HepG2 (cell line): ENCODE measurements at regions not wholly inside any gene's neighbourhood (a gene's known extent, or its start where the extent isn't known, plus 50 kb on each side); places are given as distances from the start of the nearest gene placed in this dataset.

Source experiments
- FOXJ3 ChIP-seq: sonication (generic); formaldehyde crosslinking; IDR thresholded peaks from 2 replicates; pipeline ENCODE4 v1.4.0; 2020; ENCODE audit warnings: missing genetic modification reagents, mild to moderate bottlenecking, borderline replicate concordance
- REST ChIP-seq, 2 experiments: IDR thresholded peaks; 2 replicates each; pipeline ENCODE4 v1.6.1; 2011 to 2012; ENCODE audit warnings: low read length in 2 of 2, borderline replicate concordance in 1 of 2, low read depth in 1 of 2, mild to moderate bottlenecking in 1 of 2, moderate library complexity in 1 of 2

- TF ChIP-seq REST (IDR thresholded peaks at IDR 0.05; ENCODE audit: borderline replicate concordance in 1 of 2, low read depth in 1 of 2, low read length in 2 of 2) (no peak), FOXJ3 (CRISPR knock-in tag) (no peak)
Measured at GRCh38 chr5:173498286-173498685, 118.2 kb downstream of the BOD1 start.
